Loucy (cell line): ENCODE measurements at regions not wholly inside any gene's neighbourhood (a gene's known extent, or its start where the extent isn't known, plus 50 kb on each side); places are given as distances from the start of the nearest gene placed in this dataset.

Source experiments
- CTCF ChIP-seq: fragments of 200-600 bp; sonication (generic); conservative IDR thresholded peaks from 2 replicates; pipeline ENCODE4 v1.5.1; 2014; ENCODE audit warnings: mild to moderate bottlenecking, antibody characterized with exemption, low read length
- EZH2phosphoT487 ChIP-seq: fragments of 200-600 bp; IDR thresholded peaks from 2 replicates; pipeline ENCODE4 v1.6.1; 2018; ENCODE audit warnings: antibody characterized with exemption, mild to moderate bottlenecking, moderate library complexity, borderline replicate concordance

GRCh38 chr9:90983394-90983793 lies 181.8 kb downstream of the SYK start:
- TF ChIP-seq CTCF (no peak), EZH2phosphoT487 (no peak)
